ENCODE measurements at regions not wholly inside any gene's neighbourhood (a gene's known extent, or its start where the extent isn't known, plus 50 kb on each side); places are given as distances from the start of the nearest gene placed in this dataset.

GRCh38 chr4:177201614-177202013, 108.1 kb upstream of the NEIL3 start:
- TF ChIP-seq, protein P1, sequence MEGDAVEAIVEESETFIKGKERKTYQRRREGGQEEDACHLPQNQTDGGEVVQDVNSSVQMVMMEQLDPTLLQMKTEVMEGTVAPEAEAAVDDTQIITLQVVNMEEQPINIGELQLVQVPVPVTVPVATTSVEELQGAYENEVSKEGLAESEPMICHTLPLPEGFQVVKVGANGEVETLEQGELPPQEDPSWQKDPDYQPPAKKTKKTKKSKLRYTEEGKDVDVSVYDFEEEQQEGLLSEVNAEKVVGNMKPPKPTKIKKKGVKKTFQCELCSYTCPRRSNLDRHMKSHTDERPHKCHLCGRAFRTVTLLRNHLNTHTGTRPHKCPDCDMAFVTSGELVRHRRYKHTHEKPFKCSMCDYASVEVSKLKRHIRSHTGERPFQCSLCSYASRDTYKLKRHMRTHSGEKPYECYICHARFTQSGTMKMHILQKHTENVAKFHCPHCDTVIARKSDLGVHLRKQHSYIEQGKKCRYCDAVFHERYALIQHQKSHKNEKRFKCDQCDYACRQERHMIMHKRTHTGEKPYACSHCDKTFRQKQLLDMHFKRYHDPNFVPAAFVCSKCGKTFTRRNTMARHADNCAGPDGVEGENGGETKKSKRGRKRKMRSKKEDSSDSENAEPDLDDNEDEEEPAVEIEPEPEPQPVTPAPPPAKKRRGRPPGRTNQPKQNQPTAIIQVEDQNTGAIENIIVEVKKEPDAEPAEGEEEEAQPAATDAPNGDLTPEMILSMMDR (IDR thresholded peaks at IDR 0.05) = no peak
- no peak for TF ChIP-seq POLR2A (IDR thresholded peaks at IDR 0.05)

Measured in uterus (tissue), 2 donors.